Fibroblast of skin of left quadriceps (primary cell): ENCODE measurements at regions not wholly inside any gene's neighbourhood (a gene's known extent, or its start where the extent isn't known, plus 50 kb on each side); places are given as distances from the start of the nearest gene placed in this dataset.

ENCODE experiments used
- DNase-seq, 2 experiments: peaks; one replicate each; pipeline ENCODE4 v3.0.0-alpha.2; 2013; ENCODE audit warnings: low read depth in 2 of 2

GRCh38 chr17:79285973-79286372 lies 211.3 kb downstream of the ENGASE start:
- no peak for DNase-seq

DNA sequence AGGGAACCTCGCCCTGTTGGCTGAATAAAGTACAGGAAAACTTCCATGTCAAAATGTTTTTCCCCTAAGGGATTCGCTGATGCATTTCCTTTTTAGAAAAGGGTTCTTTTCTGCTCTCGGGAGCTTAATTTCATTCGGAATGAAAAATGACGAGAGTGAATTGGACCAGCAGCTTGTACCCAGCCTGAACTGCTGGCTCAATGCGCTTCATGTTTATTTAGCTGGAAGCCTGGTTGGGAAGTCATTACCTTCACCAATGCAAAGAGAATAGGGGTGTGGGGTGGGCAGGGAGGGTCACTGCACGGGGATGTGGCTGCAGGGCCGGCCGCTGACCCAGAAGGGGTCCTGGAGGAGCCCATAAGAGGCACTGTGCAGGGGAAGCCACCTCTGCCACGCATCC lies 207.7 kb downstream of the ENGASE start:
- DNase-seq, result no peak

- no peak for DNase-seq
Measured at GRCh38 chr17:79281803-79282202, 207.2 kb downstream of the ENGASE start.

DNA sequence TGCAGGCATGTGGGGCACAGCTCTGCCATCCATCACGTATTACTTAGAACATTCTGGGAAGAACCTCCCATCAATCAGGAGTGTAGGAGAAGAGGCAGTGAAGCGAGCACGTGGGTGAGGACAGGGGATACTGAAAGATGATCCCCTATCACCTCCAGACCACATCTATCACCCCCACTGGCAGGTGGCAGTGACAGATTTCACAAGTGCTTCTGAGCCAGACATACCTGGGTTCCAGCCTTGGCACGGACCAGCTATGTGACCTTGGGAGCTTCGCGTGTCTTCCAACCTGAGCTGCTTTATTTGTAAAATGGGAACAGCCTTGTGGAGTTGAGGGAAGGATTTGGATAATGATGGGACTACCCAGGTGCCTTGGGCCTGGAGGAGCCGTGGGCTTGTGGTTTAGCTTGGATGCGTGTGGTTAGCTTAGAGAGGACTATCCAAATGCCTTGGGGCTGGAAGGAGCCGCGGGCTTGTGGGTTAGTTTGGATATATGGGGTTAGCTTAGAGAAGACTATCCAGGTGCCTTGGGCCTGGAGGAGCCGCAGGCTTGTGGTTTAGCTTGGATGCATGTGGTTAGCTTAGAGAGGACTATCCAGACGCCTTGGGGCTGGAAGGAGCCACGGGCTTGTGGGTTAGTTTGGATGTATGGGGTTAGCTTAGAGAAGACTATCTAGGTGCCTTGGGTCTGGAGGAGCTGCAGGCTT lies 206.4 kb downstream of the ENGASE start:
- DNase-seq, result no peak

DNA sequence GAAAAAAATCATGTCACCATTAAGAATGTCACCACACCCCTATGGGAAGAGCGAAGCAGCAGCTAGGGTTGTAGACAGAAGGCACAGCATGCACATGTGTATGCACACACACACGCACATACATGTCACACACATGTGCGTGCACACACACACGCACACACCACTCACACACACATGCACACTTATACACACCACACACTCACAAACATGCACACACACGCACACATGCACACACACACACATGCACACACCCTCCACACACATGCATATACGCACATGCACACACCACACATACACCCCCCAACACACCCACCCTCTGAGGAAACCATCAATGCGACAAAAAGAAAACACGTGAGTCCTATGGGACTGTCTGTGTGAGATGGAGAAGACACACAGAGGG lies 205.4 kb downstream of the ENGASE start:
- DNase-seq, result no peak

GRCh38 chr17:79279320-79279719 lies 204.7 kb downstream of the ENGASE start:
- DNase-seq, result no peak

DNA sequence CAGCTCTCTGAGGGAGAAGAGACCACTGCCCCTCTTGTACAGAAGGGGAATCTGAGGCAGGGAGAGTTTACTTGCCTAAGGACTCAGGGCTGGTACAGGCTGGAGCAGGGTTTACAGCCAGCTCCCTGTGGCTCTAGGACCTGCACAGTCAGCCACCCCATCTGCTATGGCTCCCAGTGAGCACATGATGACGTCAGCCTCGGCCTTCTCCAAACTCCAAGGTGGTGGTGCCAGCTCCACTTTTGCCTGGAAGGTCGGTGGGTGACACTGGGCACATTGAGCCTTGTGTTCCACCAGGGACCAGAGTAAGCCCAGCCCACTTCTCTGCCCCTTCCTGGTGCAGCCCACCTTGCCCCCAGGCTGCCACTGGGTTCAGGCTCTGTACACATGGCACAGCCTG lies 202.2 kb downstream of the ENGASE start:
- no peak for DNase-seq

DNA sequence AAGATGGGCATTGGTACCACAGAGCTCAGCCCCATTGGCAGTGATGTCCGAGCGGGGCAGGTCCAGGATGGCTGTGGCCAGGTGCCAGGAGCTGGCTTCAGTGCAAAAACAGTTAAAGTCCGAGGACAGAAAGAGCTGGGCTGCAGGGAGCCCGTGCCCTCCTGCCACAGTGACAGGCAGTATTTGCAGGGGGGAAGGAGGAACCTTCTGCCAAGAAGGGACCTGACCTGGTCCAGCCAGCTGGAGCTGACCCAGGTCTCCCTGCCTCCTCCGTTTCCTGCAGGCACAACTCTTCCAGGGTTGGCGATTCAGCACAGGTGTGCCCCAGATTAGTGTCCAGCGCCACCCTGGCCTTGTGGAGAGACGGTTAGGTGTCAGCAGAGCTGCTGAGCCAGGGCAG lies 199.0 kb downstream of the ENGASE start:
- no peak for DNase-seq

DNA sequence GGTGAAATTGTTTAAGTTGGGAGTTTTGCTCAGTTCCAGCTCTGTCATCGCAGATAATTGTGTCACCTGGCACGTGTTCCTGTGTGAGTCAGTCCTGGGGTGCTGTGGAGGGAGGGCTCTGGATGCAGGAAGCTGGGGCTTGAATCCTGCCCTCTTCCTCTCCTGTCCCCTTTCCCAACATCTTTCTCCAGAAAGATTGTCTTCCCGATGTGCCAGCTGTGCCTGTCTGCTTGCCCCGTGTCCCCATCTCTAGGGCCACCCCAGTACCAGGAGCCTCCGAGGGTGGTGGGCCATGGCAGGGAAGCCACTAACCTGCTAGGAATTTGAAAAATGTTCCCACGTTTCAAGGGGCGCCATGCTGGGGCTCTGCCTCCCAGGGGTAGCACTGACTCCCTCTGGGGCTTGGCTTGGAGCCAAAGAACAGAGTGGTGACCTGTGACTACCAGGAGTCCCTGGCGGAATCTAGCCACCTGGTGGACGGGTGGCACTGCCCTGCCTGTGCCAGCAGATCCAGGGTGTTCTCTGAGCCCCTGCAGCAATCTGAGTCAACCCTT lies 198.1 kb downstream of the ENGASE start:
- no peak for DNase-seq

DNA sequence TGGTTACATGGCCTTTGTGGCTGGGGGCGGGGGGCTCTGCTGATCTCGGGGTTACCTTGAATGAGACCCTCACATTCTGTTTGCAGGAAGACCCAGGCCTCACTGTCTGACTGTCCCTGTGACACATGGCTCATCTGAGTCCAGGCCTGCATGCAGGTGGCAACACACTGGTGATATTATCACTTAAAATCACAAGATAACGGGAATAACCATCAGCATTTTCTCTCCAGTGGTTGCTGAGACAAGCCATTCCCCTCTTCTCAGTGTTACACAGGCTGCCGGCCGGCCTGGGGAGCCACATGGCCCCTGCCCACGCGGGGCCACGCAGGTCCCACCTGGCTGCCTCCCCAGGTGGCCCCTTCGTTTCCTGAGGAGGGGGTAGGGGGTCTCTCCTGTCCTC lies 197.6 kb downstream of the ENGASE start:
- DNase-seq, result no peak

GRCh38 chr17:79269620-79270019 lies 195.0 kb downstream of the ENGASE start:
- no peak for DNase-seq

DNA sequence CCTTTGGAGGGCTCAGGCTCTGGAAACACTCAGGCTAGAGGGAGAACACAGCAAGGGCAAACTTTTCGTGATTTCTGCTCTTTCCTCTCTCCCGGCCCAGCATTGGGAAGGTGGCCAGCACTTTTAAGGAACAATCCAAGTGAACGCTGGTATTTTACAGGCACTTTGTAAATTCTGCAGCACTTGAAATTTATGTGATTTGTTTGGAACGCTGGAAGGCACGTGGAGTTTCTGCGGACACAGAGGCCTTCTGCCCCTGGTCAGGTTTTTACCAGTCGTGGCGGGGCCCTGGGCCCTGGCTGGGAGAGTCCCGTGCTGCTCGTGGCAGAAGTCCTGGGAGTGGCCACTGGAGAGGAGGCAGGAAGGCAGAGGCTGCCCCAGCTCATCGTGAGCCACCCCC lies 188.6 kb downstream of the ENGASE start:
- DNase-seq, result no peak

GRCh38 chr17:79262624-79263023 lies 188.0 kb downstream of the ENGASE start:
- DNase-seq, result no peak

DNA sequence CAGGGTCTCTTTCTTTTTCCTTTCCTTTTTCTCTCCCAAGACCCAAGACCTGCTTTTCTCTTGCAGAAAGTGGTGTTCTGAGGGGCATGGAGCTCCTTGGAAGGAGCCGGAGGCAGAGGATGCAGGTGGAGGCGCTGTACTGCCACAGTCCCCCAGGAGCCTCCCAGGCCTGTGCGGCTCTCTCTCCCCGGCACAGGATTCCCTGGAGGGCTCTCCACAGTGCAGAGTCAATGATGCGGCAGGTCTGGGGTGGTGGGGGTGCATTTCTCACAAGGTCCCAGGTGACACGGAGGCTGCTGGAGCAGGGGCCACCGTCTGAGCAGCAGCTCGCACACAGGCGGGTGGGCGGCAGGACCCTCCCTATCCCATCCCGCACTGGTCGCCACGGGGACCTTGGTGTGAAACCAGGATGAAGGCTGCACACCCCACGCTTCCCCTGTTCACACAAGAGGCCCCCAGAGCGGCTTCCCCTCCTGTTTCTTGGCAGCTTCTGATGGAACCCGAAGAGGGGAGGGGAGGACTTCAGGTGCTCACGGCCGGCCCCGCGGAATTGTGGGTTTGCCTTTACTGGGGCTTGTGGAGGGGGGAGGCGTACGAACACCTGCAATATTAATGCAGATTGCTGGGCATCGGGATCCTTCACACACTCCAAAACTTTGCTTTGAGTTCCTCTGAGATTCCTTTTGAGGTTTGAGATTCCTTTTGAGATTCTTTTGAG lies 186.9 kb downstream of the ENGASE start:
- no peak for DNase-seq

- DNase-seq, result no peak
Measured at GRCh38 chr17:79258843-79259242, 184.2 kb downstream of the ENGASE start.

DNA sequence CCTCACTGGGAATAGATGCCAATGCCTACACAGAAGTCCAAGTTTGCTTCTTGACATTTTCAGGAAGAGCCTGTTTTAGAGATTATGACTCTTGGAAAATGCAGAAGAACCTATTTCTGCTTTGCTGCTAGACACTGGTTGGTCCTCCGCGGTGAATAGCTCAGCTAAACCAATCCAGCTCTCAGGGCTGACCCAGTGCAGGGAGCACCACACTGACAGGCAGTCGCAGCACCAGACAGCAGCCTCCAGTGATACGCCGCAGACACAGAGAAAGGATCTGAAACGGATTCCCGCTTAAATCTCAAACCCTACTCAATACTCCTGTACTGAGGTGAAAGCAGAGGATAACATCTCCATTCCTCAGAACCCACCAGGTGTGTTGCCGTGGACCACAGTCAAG lies 183.4 kb downstream of the ENGASE start:
- DNase-seq, result no peak

GRCh38 chr17:79255926-79256585 lies 181.4 kb downstream of the ENGASE start:
- no peak for DNase-seq

DNA sequence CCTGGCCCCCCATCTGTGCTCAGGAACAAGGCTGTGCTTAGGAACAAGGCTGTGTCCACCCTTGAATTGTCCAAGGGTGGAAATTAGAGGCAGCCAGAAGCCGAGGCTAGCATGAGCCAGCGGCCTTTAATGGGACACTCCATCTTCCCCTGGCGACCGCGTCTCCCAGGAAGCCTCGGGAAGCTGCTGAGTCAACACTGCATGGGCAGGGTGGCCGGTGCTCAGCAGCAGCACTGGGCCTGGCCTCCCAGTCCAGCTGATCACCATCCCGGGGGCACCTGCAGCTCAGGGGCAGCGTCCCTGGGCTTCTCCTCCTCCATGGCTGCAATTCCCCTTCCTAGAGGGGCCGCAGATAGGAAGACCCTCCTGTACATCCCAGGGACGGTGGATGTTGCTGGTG lies 180.8 kb downstream of the ENGASE start:
- no peak for DNase-seq

DNA sequence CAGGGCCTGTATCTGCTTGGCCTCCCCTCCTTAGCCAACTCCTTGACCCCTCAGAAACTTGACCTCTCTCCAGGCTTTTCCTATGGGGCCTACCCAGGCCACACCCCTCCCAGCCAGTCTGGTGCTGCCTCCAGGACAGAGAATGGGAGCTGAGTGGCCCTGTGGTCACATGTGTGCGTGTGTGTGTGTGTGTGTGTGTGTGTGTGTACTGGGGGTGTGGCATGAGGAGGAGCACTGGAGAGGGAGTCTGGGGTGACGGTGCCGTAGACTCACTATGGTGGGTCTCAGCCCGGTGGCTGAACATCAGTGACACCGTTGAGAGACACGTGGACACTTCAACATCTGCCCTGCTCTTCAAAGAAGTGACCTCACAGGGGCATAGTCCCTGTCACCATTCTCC lies 180.4 kb downstream of the ENGASE start:
- no peak for DNase-seq

- DNase-seq, result no peak
Measured at GRCh38 chr17:79252886-79253285, 178.3 kb downstream of the ENGASE start.

DNA sequence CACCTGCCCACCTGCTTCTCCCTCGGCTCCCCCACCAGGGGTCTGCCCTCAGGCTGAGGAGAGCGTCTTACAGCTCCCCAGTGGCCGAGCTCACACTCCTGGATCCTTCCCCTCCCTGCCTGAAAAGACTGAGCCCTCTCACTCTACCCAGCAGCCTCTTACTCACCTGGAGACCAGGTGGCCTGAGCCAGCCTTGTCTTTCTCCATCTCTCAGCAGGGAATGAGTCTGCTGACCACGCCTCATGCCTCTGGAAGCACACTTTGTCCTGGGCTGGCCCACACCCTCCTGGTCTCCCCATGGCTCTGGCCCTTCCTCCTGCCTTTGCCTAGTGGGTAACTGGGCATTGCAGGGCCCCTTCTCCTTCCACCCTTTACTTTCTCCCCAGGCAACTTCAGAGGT lies 177.2 kb downstream of the ENGASE start:
- DNase-seq, result no peak

- DNase-seq, result no peak
Measured at GRCh38 chr17:79249929-79250521, 175.4 kb downstream of the ENGASE start.
